Activated CD8-positive, alpha-beta memory T cell treated with anti-CD3 and anti-CD28 coated beads for 4 hours (primary cell): ENCODE measurements at regions not wholly inside any gene's neighbourhood (a gene's known extent, or its start where the extent isn't known, plus 50 kb on each side); places are given as distances from the start of the nearest gene placed in this dataset.

Source experiments
- DNase-seq, 2 donors: peaks; one replicate each; pipeline ENCODE4 v3.0.0-alpha.2; 2020; ENCODE audit warnings: low read depth in 2 of 2

GRCh38 chr11:79906164-79906563, 465.3 kb upstream of the TENM4 start:
- no peak for DNase-seq

GRCh38 chr11:79902493-79902892, 461.7 kb upstream of the TENM4 start:
- no peak for DNase-seq

GRCh38 chr11:79897896-79898295, 457.1 kb upstream of the TENM4 start:
- no peak for DNase-seq

GRCh38 chr11:79896258-79896657, 455.4 kb upstream of the TENM4 start:
- no peak for DNase-seq

GRCh38 chr11:79894111-79894510, 453.3 kb upstream of the TENM4 start:
- DNase-seq: no peak

GRCh38 chr11:79890272-79890671, 449.4 kb upstream of the TENM4 start:
- DNase-seq: no peak

- no peak for DNase-seq
Observed at GRCh38 chr11:79864882-79865281, 424.1 kb upstream of the TENM4 start.

GRCh38 chr11:79860336-79860735, 419.5 kb upstream of the TENM4 start:
- no peak for DNase-seq

GRCh38 chr11:79857377-79858214, 416.8 kb upstream of the TENM4 start:
- no peak for DNase-seq

- DNase-seq: no peak
Observed at GRCh38 chr11:79852176-79852575, 411.3 kb upstream of the TENM4 start.

- no peak for DNase-seq
Observed at GRCh38 chr11:79845002-79845709, 404.3 kb upstream of the TENM4 start.

- no peak for DNase-seq
Observed at GRCh38 chr11:79834015-79834414, 393.2 kb upstream of the TENM4 start.

GRCh38 chr11:79830446-79830845, 389.6 kb upstream of the TENM4 start:
- DNase-seq: no peak

GRCh38 chr11:79829891-79830290, 389.1 kb upstream of the TENM4 start:
- no peak for DNase-seq

GRCh38 chr11:79822766-79823165, 381.9 kb upstream of the TENM4 start:
- DNase-seq: no peak

- DNase-seq: no peak
Observed at GRCh38 chr11:79813551-79813950, 372.7 kb upstream of the TENM4 start.

GRCh38 chr11:79809487-79809886, 368.7 kb upstream of the TENM4 start:
- no peak for DNase-seq

GRCh38 chr11:79807506-79807905, 366.7 kb upstream of the TENM4 start:
- no peak for DNase-seq

GRCh38 chr11:79796704-79797103, 355.9 kb upstream of the TENM4 start:
- DNase-seq: no peak

GRCh38 chr11:79794484-79795393, 353.9 kb upstream of the TENM4 start:
- no peak for DNase-seq

- DNase-seq: no peak
Observed at GRCh38 chr11:79794057-79794456, 353.2 kb upstream of the TENM4 start.

GRCh38 chr11:79786961-79787360, 346.1 kb upstream of the TENM4 start:
- DNase-seq: no peak
